HepG2 (cell line): ENCODE measurements at regions not wholly inside any gene's neighbourhood (a gene's known extent, or its start where the extent isn't known, plus 50 kb on each side); places are given as distances from the start of the nearest gene placed in this dataset.
"Not testable (repeated sequence)": the region's sequence is repeated elsewhere in the genome, so short reads cannot be mapped to it uniquely, and the experiment has no call there.

Experiments used
- ATAC-seq: fragments of 200-7000 bp; cut with Tn5 transposase; 3 replicates; pipeline ENCODE4 v1.9.1; 2020; ENCODE audit warnings: mild to moderate bottlenecking, moderate library complexity
- BruUV-seq: library from RNA; stranded (reverse); fragments of 400-500 nt; replicated peaks from 2 replicates; lab custom pipeline; 2021; lab: Mats Ljungman, UMichigan
- CTCF ChIA-PET: fragments of 300-600 bp; formaldehyde crosslinking; extraction: SDS; loops from one replicate; lab custom pipeline; 2021; ENCODE audit warnings: low total read pairs, inconsistent platforms, low intra/inter-chr PET ratio; lab: Yijun Ruan, JAX
- POLR2A ChIA-PET: fragments of 350-600 bp; sonication (Branson Sonifier 250); formaldehyde crosslinking; loops from one replicate; lab custom pipeline; 2020; ENCODE audit warnings: antibody characterized with exemption, inconsistent platforms; lab: Yijun Ruan, JAX
- DNase-seq: peaks from one replicate; pipeline ENCODE4 v3.0.0-alpha.2; 2015; ENCODE audit warnings: low spot score
- FAIRE-seq: peaks from 3 replicates; lab custom pipeline; 2011; peaks lifted over from hg19 to GRCh38; lab: Jason Lieb, UNC
- H2AFZ ChIP-seq: one replicate; pipeline ENCODE4 v1.6.1; 2011; ENCODE audit warnings: low read length, inconsistent platforms
- H3K27ac ChIP-seq: fragments of 300-600 bp; 3 replicates; pipeline ENCODE4 v1.8.0; 2011; ENCODE audit warnings: mixed run types, mild to moderate bottlenecking, mixed read lengths, low read length, inconsistent platforms; ENCODE audit not compliant: insufficient read depth; ENCODE audit errors: extremely low read length
- H3K27me3 ChIP-seq, 2 experiments: fragments of 200-600 bp in 1 of 2; 2 replicates in 1 of 2; 3 replicates in 1 of 2; pipeline versions ENCODE4 v1.6.0 to v1.8.0; 2011; ENCODE audit warnings: low read length in 2 of 2, mild to moderate bottlenecking in 2 of 2, moderate library complexity in 2 of 2, inconsistent platforms in 1 of 2; ENCODE audit not compliant: insufficient read depth in 2 of 2, control insufficient read depth in 1 of 2
- H3K36me3 ChIP-seq, 2 experiments: fragments of 200-600 bp in 1 of 2; replicated peaks in 1 of 2; 2 replicates in 1 of 2; 3 replicates in 1 of 2; pipeline versions ENCODE4 v1.5.1 to v1.8.0; 2011; ENCODE audit warnings: low read length in 2 of 2, inconsistent platforms in 1 of 2; ENCODE audit not compliant: insufficient read depth in 2 of 2, control insufficient read depth in 1 of 2
- H3K4me1 ChIP-seq: 2 replicates; pipeline ENCODE4 v1.5.1; 2012; ENCODE audit warnings: low read length, inconsistent platforms; ENCODE audit not compliant: insufficient read depth
- H3K4me2 ChIP-seq: 2 replicates; pipeline ENCODE4 v1.6.0; 2011; ENCODE audit warnings: low read depth, low read length, inconsistent platforms
- H3K4me3 ChIP-seq, 3 experiments: fragments of 200-600 bp in 1 of 3; sonication (generic), shearing (Covaris generic) in 1 of 3; replicated peaks in 1 of 3; 2 replicates each; pipeline ENCODE4 v1.5.1; 2011 to 2016; ENCODE audit warnings: low read length in 3 of 3, inconsistent platforms in 2 of 3, low read depth in 2 of 3, mild to moderate bottlenecking in 2 of 3, control low read depth in 1 of 3, mixed read lengths in 1 of 3; ENCODE audit not compliant: insufficient read depth in 1 of 3
- H3K79me2 ChIP-seq: one replicate; pipeline ENCODE4 v1.6.1; 2011; ENCODE audit warnings: low read length, inconsistent platforms; ENCODE audit not compliant: insufficient read depth
- H3K9ac ChIP-seq: 2 replicates; pipeline ENCODE4 v1.6.0; 2011; ENCODE audit warnings: mild to moderate bottlenecking, low read depth, low read length, inconsistent platforms; ENCODE audit not compliant: insufficient read depth
- H3K9me3 ChIP-seq: 2 replicates; pipeline ENCODE4 v1.5.1; 2012; ENCODE audit warnings: mild to moderate bottlenecking, low read length
- H4K20me1 ChIP-seq: 2 replicates; pipeline ENCODE4 v1.6.0; 2011; ENCODE audit warnings: inconsistent platforms, mild to moderate bottlenecking, low read length, moderate library complexity; ENCODE audit not compliant: insufficient read depth
- REPIN1 ChIP-seq: sonication (generic); formaldehyde crosslinking; IDR thresholded peaks from 2 replicates; pipeline ENCODE4 v1.8.0; 2022; ENCODE audit warnings: missing genetic modification reagents, low read depth, mild to moderate bottlenecking, borderline replicate concordance
- STAG1 ChIP-seq: sonication (generic); formaldehyde crosslinking; IDR thresholded peaks from 2 replicates; pipeline ENCODE4 v1.4.0; 2020; ENCODE audit warnings: missing genetic modification reagents
- ZNF17 ChIP-seq: sonication (generic); formaldehyde crosslinking; IDR thresholded peaks from 2 replicates; pipeline ENCODE4 v1.5.0; 2020; ENCODE audit warnings: mild to moderate bottlenecking, missing genetic modification reagents
- WGBS: methylation state at CpG from one replicate; pipeline ENCODE4 v1.1.6; 2017; ENCODE audit warnings: low lambda C conversion rate; 5-methylcytosine and 5-hydroxymethylcytosine counted together
- in situ Hi-C: cut with HindIII; loops from 2 replicates; pipeline ENCODE4 v1.10.0; 2017; ENCODE audit warnings: low pct_unique_long_range_greater_than_20kb; ENCODE audit not compliant: extremely low pct_ligation_motif_present
- intact Hi-C: fragments of 100-400 bp; cut with micrococcal nuclease; formaldehyde crosslinking; loops from one replicate; pipeline ENCODE4 v1.10.0; 2022; ENCODE audit not compliant: unreplicated experiment
- TF ChIP-seq, protein P1 (sequence below): IDR thresholded peaks from 2 replicates; pipeline ENCODE4 v1.6.1; 2016; ENCODE audit warnings: missing biosample characterization, missing genetic modification reagents, low read depth
- TF ChIP-seq, protein P2 (sequence below): sonication (generic); formaldehyde crosslinking; IDR thresholded peaks from 2 replicates; pipeline ENCODE4 v1.5.0; 2020; ENCODE audit warnings: mild to moderate bottlenecking, missing genetic modification reagents, moderate library complexity

DNA sequence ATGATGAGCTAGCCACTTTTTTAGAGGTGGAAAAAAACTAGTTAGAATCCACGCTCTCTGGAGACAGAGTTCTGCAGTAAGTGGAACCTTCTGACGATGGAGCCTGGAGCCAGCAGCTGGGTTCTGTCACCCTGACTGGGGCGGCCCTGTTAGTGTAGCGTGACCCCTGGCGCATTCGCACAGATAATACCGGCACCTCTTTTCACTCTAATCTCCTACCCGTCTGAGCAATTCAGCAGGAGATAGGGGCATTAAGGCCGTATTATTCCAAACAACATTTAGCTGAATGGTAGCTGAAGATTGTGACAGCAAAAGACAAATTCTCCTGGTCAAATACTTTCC is 292.6 kb downstream of the FBXO8 start (continued):
- TF ChIP-seq, protein P1, sequence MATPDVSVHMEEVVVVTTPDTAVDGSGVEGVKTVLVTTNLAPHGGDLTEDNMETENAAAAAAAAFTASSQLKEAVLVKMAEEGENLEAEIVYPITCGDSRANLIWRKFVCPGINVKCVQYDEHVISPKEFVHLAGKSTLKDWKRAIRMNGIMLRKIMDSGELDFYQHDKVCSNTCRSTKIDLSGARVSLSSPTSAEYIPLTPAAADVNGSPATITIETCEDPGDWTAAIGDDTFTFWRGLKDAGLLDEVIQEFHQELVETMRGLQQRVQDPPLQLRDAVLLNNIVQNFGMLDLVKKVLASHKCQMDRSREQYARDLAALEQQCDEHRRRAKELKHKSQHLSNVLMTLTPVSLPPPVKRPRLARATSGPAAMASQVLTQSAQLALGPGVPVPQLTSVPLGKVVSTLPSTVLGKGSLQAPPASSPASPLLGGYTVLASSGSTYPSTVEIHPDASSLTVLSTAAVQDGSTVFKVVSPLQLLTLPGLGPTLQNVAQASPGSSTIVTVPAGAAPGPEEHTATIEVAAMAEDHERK (CRISPR knock-in tag), result no peak

DNA sequence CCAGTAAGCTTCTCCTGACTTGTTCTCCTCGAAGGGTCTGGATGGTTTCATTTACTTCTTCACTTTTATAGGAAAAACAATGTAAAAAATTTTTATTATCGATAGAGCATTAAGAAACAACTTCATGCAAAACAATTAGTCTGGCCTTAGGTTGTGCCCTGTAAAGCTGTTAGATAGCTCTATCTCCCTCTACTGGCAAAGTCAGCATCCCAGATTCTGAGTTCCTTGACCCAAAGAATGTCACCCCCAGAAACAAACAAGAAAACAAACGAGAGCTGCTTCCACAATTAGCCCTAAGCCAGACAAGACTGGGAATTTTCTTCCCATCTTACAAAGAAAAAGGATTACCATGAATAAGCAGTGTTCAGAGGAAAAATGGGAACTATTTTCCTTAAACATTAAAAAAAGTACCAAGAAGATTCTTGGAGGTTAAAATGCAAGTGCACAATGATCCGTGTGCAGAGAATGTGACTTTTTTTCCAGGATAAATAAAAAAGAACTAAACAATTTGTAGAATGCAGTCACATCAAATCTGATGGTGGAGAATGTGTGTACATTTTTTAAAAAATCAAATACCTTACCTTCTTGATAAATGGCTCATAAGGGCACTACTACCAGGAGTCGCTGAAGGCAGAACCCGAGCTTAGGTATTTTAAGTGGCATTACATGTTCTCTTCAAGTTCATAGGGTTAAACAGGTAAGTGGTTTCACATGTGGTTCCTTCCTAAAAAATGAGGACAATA is 293.2 kb downstream of the FBXO8 start:
- Histone ChIP-seq H2AFZ (no peak overlapping the region), H3K9me3 (no peaks in the 10 kb centered on the region), H3K79me2 (no peaks in the 10 kb centered on the region), H3K4me1 (no peaks in the 10 kb centered on the region), H3K27me3 (no peaks in the 10 kb centered on the region; a peak in 1 of 5 replicates), H3K4me2 (no peak overlapping the region), H3K9ac (no peak overlapping the region), H3K36me3 (no peaks in the 10 kb centered on the region), H3K4me3 (no peak overlapping the region), H4K20me1 (no peaks in the 10 kb centered on the region), H3K27ac (no peak overlapping the region)
- DNase-seq (peak; percentile 15), FAIRE-seq (peak; percentile 21), ATAC-seq (peak; percentile 74)
- ChIA-PET POLR2A (no interaction called here), CTCF (no interaction called here)
- intact Hi-C loops, result loop anchor here (10.0 kb wide), 1 partner anchor 565 kb away; no protein-coding TSS in a partner anchor
- TF ChIP-seq, protein P2, sequence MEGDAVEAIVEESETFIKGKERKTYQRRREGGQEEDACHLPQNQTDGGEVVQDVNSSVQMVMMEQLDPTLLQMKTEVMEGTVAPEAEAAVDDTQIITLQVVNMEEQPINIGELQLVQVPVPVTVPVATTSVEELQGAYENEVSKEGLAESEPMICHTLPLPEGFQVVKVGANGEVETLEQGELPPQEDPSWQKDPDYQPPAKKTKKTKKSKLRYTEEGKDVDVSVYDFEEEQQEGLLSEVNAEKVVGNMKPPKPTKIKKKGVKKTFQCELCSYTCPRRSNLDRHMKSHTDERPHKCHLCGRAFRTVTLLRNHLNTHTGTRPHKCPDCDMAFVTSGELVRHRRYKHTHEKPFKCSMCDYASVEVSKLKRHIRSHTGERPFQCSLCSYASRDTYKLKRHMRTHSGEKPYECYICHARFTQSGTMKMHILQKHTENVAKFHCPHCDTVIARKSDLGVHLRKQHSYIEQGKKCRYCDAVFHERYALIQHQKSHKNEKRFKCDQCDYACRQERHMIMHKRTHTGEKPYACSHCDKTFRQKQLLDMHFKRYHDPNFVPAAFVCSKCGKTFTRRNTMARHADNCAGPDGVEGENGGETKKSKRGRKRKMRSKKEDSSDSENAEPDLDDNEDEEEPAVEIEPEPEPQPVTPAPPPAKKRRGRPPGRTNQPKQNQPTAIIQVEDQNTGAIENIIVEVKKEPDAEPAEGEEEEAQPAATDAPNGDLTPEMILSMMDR (CRISPR knock-in tag), result peak; percentile 35
- peak; percentile 30 for TF ChIP-seq STAG1 (CRISPR knock-in tag)
- TF ChIP-seq REPIN1 (CRISPR knock-in tag), result no peak
- no peak for TF ChIP-seq ZNF17 (CRISPR knock-in tag)
- BruUV-seq, result no TSS peak
- 19% methylated on average over 6 of the region's 6 CpGs for WGBS
- in situ Hi-C loops, result no loop called here

DNA sequence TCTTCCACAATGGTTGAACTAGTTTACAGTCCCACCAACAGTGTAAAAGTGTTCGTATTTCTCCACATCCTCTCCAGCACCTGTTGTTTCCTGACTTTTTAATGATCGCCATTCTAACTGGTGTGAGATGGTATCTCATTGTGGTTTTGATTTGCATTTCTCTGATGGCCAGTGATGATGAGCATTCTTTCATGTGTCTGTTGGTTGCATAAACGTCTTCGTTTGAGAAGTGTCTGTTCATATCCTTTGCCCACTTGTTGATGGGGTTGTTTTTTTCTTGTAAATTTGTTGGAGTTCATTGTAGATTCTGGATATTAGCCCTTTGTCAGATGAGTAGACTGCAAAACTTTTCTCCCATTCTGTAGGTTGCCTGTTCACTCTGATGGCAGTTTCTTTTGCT is 319.9 kb downstream of the FBXO8 start:
- H3K4me1 ChIP-seq, POLR2A ChIA-PET, H3K9me3 ChIP-seq, H3K4me3 ChIP-seq, H3K4me2 ChIP-seq, FAIRE-seq, H3K27ac ChIP-seq, H4K20me1 ChIP-seq, ATAC-seq, CTCF ChIA-PET, intact Hi-C loops, H2AFZ ChIP-seq, H3K36me3 ChIP-seq, in situ Hi-C loops, H3K27me3 ChIP-seq, H3K79me2 ChIP-seq, BruUV-seq, H3K9ac ChIP-seq, DNase-seq: not testable (repeated sequence)
- WGBS, result 33% methylated on average over 3 of the region's 4 CpGs
